GM23338 (cell line): ENCODE measurements at regions not wholly inside any gene's neighbourhood (a gene's known extent, or its start where the extent isn't known, plus 50 kb on each side); places are given as distances from the start of the nearest gene placed in this dataset.

Experiments used
- ATAC-seq: fragments of 200-7000 bp; cut with Tn5 transposase; 3 replicates; pipeline ENCODE4 v1.9.1; 2020
- DNase-seq: peaks from one replicate; pipeline ENCODE4 v3.0.0-alpha.2; 2015; ENCODE audit warnings: low spot score
- H2AFZ ChIP-seq: fragments of 200-600 bp; sonication (generic); 2 replicates; pipeline ENCODE4 v1.8.0; 2016; ENCODE audit warnings: antibody characterized with exemption, mild to moderate bottlenecking, moderate library complexity
- H3F3A ChIP-seq: fragments of 200-600 bp; sonication (generic); replicated peaks from 2 replicates; pipeline ENCODE4 v1.8.0; 2017; ENCODE audit warnings: antibody characterized with exemption, mixed run types, low read depth
- H3K27ac ChIP-seq: fragments of 200-600 bp; sonication (generic); 2 replicates; pipeline ENCODE4 v1.6.1; 2016; ENCODE audit warnings: low read depth
- H3K27me3 ChIP-seq: fragments of 200-600 bp; sonication (generic); 2 replicates; pipeline ENCODE4 v1.8.0; 2016; ENCODE audit warnings: mild to moderate bottlenecking, mixed run types, moderate library complexity; ENCODE audit not compliant: insufficient read depth
- H3K36me3 ChIP-seq: fragments of 200-600 bp; sonication (generic); 2 replicates; pipeline ENCODE4 v1.8.0; 2016; ENCODE audit warnings: mild to moderate bottlenecking; ENCODE audit not compliant: insufficient read depth
- H3K4me1 ChIP-seq: fragments of 200-600 bp; sonication (generic); 2 replicates; pipeline ENCODE4 v1.8.0; 2016; ENCODE audit warnings: mild to moderate bottlenecking, moderate library complexity; ENCODE audit not compliant: insufficient read depth
- H3K4me2 ChIP-seq: fragments of 200-600 bp; sonication (generic); 2 replicates; pipeline ENCODE4 v1.7.1; 2017; ENCODE audit warnings: mixed run types
- H3K4me3 ChIP-seq: fragments of 200-600 bp; sonication (generic); 2 replicates; pipeline ENCODE4 v1.6.1; 2016; ENCODE audit warnings: mixed run types
- H3K79me2 ChIP-seq: fragments of 200-600 bp; sonication (generic); replicated peaks from 2 replicates; pipeline ENCODE4 v1.8.0; 2017; ENCODE audit warnings: mild to moderate bottlenecking; ENCODE audit not compliant: insufficient read depth
- H3K9me2 ChIP-seq: fragments of 200-600 bp; sonication (generic); 2 replicates; pipeline ENCODE4 v1.8.0; 2017; ENCODE audit not compliant: insufficient read depth
- H4K20me1 ChIP-seq: fragments of 200-600 bp; sonication (generic); replicated peaks from 2 replicates; pipeline ENCODE4 v1.8.0; 2017; ENCODE audit warnings: mild to moderate bottlenecking; ENCODE audit not compliant: insufficient read depth
- H3K27ac Mint-ChIP-seq: 2 replicates; pipeline ENCODE4 v1.8.0; 2020; ENCODE audit warnings: inconsistent platforms, mild to moderate bottlenecking, moderate library complexity, mixed read lengths
- H3K27me3 Mint-ChIP-seq: 3 replicates; pipeline ENCODE4 v1.8.0; 2022; ENCODE audit warnings: low read depth, mild to moderate bottlenecking, moderate library complexity, mixed read lengths, inconsistent platforms; ENCODE audit not compliant: insufficient read depth, poor library complexity
- H3K36me3 Mint-ChIP-seq: 3 replicates; pipeline ENCODE4 v1.8.0; 2021; ENCODE audit warnings: low read depth, mild to moderate bottlenecking, inconsistent platforms, moderate library complexity, mixed read lengths
- H3K4me1 Mint-ChIP-seq: 3 replicates; pipeline ENCODE4 v1.8.0; 2020; ENCODE audit warnings: mild to moderate bottlenecking, inconsistent platforms, mixed read lengths
- H3K4me3 Mint-ChIP-seq: 3 replicates; pipeline ENCODE4 v1.8.0; 2021; ENCODE audit warnings: moderate library complexity, mild to moderate bottlenecking, inconsistent platforms, mixed read lengths
- H3K9me3 Mint-ChIP-seq: 3 replicates; pipeline ENCODE4 v1.8.0; 2020; ENCODE audit warnings: moderate library complexity, mild to moderate bottlenecking, inconsistent platforms, mixed read lengths
- CREB1 ChIP-seq: fragments of 250-450 bp; sonication (Bioruptor Pico); IDR thresholded peaks from 2 replicates; pipeline ENCODE4 v1.5.0; 2020; ENCODE audit warnings: low read depth, mild to moderate bottlenecking, moderate library complexity
- EZH2 ChIP-seq: fragments of 200-600 bp; sonication (generic); IDR thresholded peaks from one replicate; pipeline ENCODE4 v1.8.0; 2017; ENCODE audit warnings: antibody characterized with exemption, mild to moderate bottlenecking, low read depth; ENCODE audit not compliant: unreplicated experiment
- EZH2phosphoT487 ChIP-seq: fragments of 200-600 bp; sonication (generic); IDR thresholded peaks from one replicate; pipeline ENCODE4 v1.8.1; 2018; ENCODE audit warnings: antibody characterized with exemption; ENCODE audit not compliant: unreplicated experiment
- JUNB ChIP-seq: IDR thresholded peaks from one replicate; pipeline ENCODE4 v1.6.1; 2016; ENCODE audit warnings: antibody characterized with exemption; ENCODE audit not compliant: unreplicated experiment
- NANOG ChIP-seq: IDR thresholded peaks from 2 replicates; pipeline ENCODE4 v1.6.1; 2016; ENCODE audit warnings: antibody characterized with exemption, borderline replicate concordance
- POLR2AphosphoS5 ChIP-seq: IDR thresholded peaks from 2 replicates; pipeline ENCODE4 v1.6.1; 2016; ENCODE audit warnings: antibody characterized with exemption, low read depth
- STAT1 ChIP-seq: IDR thresholded peaks from one replicate; pipeline ENCODE4 v1.6.1; 2016; ENCODE audit warnings: antibody characterized with exemption; ENCODE audit not compliant: unreplicated experiment
- ZNF114 ChIP-seq: fragments of 250-450 bp; sonication (Bioruptor Pico); IDR thresholded peaks from 2 replicates; pipeline ENCODE4 v1.5.0; 2020; ENCODE audit warnings: mild to moderate bottlenecking, moderate library complexity
- ZNF331 ChIP-seq: fragments of 250-450 bp; sonication (Bioruptor Pico); IDR thresholded peaks from 2 replicates; pipeline ENCODE4 v1.5.0; 2020; ENCODE audit warnings: low read depth, mild to moderate bottlenecking, moderate library complexity
- ZNF462 ChIP-seq: fragments of 250-450 bp; sonication (Bioruptor Pico); IDR thresholded peaks from 2 replicates; pipeline ENCODE4 v1.5.0; 2020; ENCODE audit warnings: mild to moderate bottlenecking, moderate library complexity
- TF ChIP-seq, protein P1 (sequence below): IDR thresholded peaks from 2 replicates; pipeline ENCODE4 v1.6.1; 2016; ENCODE audit warnings: antibody characterized with exemption
- TF ChIP-seq, protein P2 (sequence below), 2 experiments: fragments of 200-600 bp in 1 of 2; sonication (generic) in 1 of 2; conservative IDR thresholded peaks; 2 replicates each; pipeline versions ENCODE4 v1.5.1 to v1.6.1; 2016 to 2017; ENCODE audit warnings: antibody characterized with exemption in 2 of 2, low read depth in 2 of 2, mild to moderate bottlenecking in 2 of 2, moderate library complexity in 1 of 2
- TF ChIP-seq, protein P3 (sequence below): IDR thresholded peaks from one replicate; pipeline ENCODE4 v1.6.1; 2018; ENCODE audit warnings: antibody characterized with exemption; ENCODE audit not compliant: unreplicated experiment

GRCh38 chr7:51450541-51450940, 133.9 kb upstream of the COBL start:
- DNase-seq = no peak
- Histone ChIP-seq H3K27me3 (no peaks in the 10 kb centered on the region), H4K20me1 (no peaks in the 10 kb centered on the region), H3K4me3 (no peak overlapping the region), H3F3A (0 out of 2 replicates have a peak, but pooled peaks cover 3% of the 10 kb centered on the region), H2AFZ (no peak overlapping the region), H3K4me2 (no peak overlapping the region), H3K9me2 (0 out of 2 replicates have a peak, but pooled peaks cover 14% of the 10 kb centered on the region), H3K79me2 (no peaks in the 10 kb centered on the region), H3K4me1 (peaks cover 43% of the 10 kb centered on the region), H3K36me3 (no peaks in the 10 kb centered on the region), H3K27ac (no peak overlapping the region)
- peaks cover 3% of the 10 kb centered on the region; the same call in 1 of the 3 replicates for H3K36me3 Mint-ChIP-seq
- H3K27me3 Mint-ChIP-seq = peaks cover 5% of the 10 kb centered on the region
- peaks cover 40% of the 10 kb centered on the region for H3K4me1 Mint-ChIP-seq
- H3K4me3 Mint-ChIP-seq = no peak overlapping the region
- no peaks in the 10 kb centered on the region for H3K9me3 Mint-ChIP-seq
- ATAC-seq = no peak
- no peak for TF ChIP-seq NANOG
- TF ChIP-seq ZNF331 (CRISPR knock-in tag) = no peak
- TF ChIP-seq JUNB = no peak
- no peak for TF ChIP-seq ZNF462 (CRISPR knock-in tag)
- no peak for TF ChIP-seq EZH2phosphoT487
- TF ChIP-seq ZNF114 (CRISPR knock-in tag) = no peak
- no peak for TF ChIP-seq POLR2AphosphoS5
- TF ChIP-seq EZH2 = no peak
- TF ChIP-seq, protein P1, sequence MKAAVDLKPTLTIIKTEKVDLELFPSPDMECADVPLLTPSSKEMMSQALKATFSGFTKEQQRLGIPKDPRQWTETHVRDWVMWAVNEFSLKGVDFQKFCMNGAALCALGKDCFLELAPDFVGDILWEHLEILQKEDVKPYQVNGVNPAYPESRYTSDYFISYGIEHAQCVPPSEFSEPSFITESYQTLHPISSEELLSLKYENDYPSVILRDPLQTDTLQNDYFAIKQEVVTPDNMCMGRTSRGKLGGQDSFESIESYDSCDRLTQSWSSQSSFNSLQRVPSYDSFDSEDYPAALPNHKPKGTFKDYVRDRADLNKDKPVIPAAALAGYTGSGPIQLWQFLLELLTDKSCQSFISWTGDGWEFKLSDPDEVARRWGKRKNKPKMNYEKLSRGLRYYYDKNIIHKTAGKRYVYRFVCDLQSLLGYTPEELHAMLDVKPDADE = no peak
- TF ChIP-seq CREB1 = no peak
- TF ChIP-seq STAT1 = no peak
- TF ChIP-seq, protein P2, sequence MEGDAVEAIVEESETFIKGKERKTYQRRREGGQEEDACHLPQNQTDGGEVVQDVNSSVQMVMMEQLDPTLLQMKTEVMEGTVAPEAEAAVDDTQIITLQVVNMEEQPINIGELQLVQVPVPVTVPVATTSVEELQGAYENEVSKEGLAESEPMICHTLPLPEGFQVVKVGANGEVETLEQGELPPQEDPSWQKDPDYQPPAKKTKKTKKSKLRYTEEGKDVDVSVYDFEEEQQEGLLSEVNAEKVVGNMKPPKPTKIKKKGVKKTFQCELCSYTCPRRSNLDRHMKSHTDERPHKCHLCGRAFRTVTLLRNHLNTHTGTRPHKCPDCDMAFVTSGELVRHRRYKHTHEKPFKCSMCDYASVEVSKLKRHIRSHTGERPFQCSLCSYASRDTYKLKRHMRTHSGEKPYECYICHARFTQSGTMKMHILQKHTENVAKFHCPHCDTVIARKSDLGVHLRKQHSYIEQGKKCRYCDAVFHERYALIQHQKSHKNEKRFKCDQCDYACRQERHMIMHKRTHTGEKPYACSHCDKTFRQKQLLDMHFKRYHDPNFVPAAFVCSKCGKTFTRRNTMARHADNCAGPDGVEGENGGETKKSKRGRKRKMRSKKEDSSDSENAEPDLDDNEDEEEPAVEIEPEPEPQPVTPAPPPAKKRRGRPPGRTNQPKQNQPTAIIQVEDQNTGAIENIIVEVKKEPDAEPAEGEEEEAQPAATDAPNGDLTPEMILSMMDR (conservative IDR thresholded peaks at IDR 0.05; ENCODE audit: low read depth in 2 of 2) = no peak
- TF ChIP-seq, protein P3, sequence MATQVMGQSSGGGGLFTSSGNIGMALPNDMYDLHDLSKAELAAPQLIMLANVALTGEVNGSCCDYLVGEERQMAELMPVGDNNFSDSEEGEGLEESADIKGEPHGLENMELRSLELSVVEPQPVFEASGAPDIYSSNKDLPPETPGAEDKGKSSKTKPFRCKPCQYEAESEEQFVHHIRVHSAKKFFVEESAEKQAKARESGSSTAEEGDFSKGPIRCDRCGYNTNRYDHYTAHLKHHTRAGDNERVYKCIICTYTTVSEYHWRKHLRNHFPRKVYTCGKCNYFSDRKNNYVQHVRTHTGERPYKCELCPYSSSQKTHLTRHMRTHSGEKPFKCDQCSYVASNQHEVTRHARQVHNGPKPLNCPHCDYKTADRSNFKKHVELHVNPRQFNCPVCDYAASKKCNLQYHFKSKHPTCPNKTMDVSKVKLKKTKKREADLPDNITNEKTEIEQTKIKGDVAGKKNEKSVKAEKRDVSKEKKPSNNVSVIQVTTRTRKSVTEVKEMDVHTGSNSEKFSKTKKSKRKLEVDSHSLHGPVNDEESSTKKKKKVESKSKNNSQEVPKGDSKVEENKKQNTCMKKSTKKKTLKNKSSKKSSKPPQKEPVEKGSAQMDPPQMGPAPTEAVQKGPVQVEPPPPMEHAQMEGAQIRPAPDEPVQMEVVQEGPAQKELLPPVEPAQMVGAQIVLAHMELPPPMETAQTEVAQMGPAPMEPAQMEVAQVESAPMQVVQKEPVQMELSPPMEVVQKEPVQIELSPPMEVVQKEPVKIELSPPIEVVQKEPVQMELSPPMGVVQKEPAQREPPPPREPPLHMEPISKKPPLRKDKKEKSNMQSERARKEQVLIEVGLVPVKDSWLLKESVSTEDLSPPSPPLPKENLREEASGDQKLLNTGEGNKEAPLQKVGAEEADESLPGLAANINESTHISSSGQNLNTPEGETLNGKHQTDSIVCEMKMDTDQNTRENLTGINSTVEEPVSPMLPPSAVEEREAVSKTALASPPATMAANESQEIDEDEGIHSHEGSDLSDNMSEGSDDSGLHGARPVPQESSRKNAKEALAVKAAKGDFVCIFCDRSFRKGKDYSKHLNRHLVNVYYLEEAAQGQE = no peak
- H3K27ac Mint-ChIP-seq = no peak overlapping the region
